Fibroblast of lung (primary cell): ENCODE measurements at regions not wholly inside any gene's neighbourhood (a gene's known extent, or its start where the extent isn't known, plus 50 kb on each side); places are given as distances from the start of the nearest gene placed in this dataset.
"Not testable (repeated sequence)": the region's sequence is repeated elsewhere in the genome, so short reads cannot be mapped to it uniquely, and the experiment has no call there.

Experiments used
- DNase-seq, 2 donors: peaks; one replicate each; pipeline versions ENCODE4 v3.0.0 to v3.0.0-alpha.2; 2010; ENCODE audit warnings: low read depth in 2 of 2
- H2AFZ ChIP-seq: 2 replicates; pipeline ENCODE4 v1.5.1; 2012; ENCODE audit warnings: low read length, control low read depth, inconsistent platforms
- H3K27ac ChIP-seq: 2 replicates; pipeline ENCODE4 v1.5.1; 2011; ENCODE audit warnings: low read length, control low read depth; ENCODE audit not compliant: insufficient read depth
- H3K27me3 ChIP-seq: 2 replicates; pipeline ENCODE4 v1.5.1; 2011; ENCODE audit warnings: mild to moderate bottlenecking, low read length; ENCODE audit not compliant: control insufficient read depth, insufficient read depth
- H3K36me3 ChIP-seq: 2 replicates; pipeline ENCODE4 v1.5.1; 2011; ENCODE audit warnings: low read length; ENCODE audit not compliant: control insufficient read depth, insufficient read depth
- H3K4me1 ChIP-seq: 2 replicates; pipeline ENCODE4 v1.5.1; 2011; ENCODE audit warnings: low read length; ENCODE audit not compliant: control insufficient read depth, insufficient read depth; ENCODE audit errors: extremely low read depth
- H3K4me2 ChIP-seq: 2 replicates; pipeline ENCODE4 v1.5.1; 2011; ENCODE audit warnings: low read length, control low read depth; ENCODE audit not compliant: insufficient read depth; ENCODE audit errors: extremely low read depth
- H3K4me3 ChIP-seq, 4 experiments: fragments of 200-600 bp in 1 of 4; sonication (generic) in 1 of 4; replicated peaks in 1 of 4; 2 replicates each; pipeline ENCODE4 v1.5.1; 2011 to 2016; ENCODE audit warnings: low read length in 4 of 4, low read depth in 3 of 4, mild to moderate bottlenecking in 3 of 4, control low read depth in 2 of 4, inconsistent platforms in 1 of 4, mixed read lengths in 1 of 4; ENCODE audit not compliant: insufficient read depth in 1 of 4; ENCODE audit errors: control extremely low read depth in 1 of 4
- H3K79me2 ChIP-seq: 2 replicates; pipeline ENCODE4 v1.5.1; 2012; ENCODE audit warnings: mild to moderate bottlenecking, low read length, inconsistent platforms; ENCODE audit not compliant: control insufficient read depth, insufficient read depth
- H3K9ac ChIP-seq: 2 replicates; pipeline ENCODE4 v1.5.1; 2011; ENCODE audit warnings: mild to moderate bottlenecking, low read length, control low read depth; ENCODE audit not compliant: insufficient read depth
- H3K9me3 ChIP-seq: 2 replicates; pipeline ENCODE4 v1.5.1; 2012; ENCODE audit warnings: low read depth, low read length; ENCODE audit not compliant: control insufficient read depth, insufficient read depth
- H4K20me1 ChIP-seq: 2 replicates; pipeline ENCODE4 v1.5.1; 2011; ENCODE audit warnings: low read length; ENCODE audit not compliant: control insufficient read depth, insufficient read depth; ENCODE audit errors: extremely low read depth
- EZH2 ChIP-seq: IDR thresholded peaks from 2 replicates; pipeline ENCODE4 v1.5.1; 2012; ENCODE audit warnings: low read length, control low read depth, mild to moderate bottlenecking; ENCODE audit errors: missing control alignments
- TF ChIP-seq, protein P1 (sequence below), 2 donors: IDR thresholded peaks in 1 of 2; conservative IDR thresholded peaks in 1 of 2; 1 replicate in 1 of 2; 2 replicates in 1 of 2; pipeline ENCODE4 v1.5.1; 2011 to 2012; ENCODE audit warnings: low read length in 2 of 2, control low read depth in 1 of 2, inconsistent platforms in 1 of 2, low read depth in 1 of 2, mild to moderate bottlenecking in 1 of 2

DNA sequence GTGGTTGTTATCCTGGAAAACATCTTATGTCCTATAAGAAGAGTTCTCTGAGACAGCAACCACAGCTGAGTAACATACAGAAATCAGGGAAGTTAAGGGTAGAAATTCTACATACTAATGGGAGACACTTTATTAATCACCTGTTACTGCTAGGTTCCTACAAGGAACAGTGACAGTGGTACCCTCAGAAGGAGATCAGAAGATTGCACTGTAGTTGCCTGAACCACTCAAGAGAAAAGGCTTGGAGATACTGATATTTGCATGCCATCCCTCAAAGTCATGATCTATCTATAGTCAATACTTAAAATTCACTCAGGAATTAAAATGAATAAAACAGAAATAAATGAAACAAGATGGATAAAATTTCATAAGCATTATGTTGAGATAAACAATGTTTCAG, 136.0 kb downstream of the LMLN start:
- Histone ChIP-seq H3K27ac (no peak overlapping the region), H3K36me3 (no peaks in the 10 kb centered on the region), H3K9me3 (no peaks in the 10 kb centered on the region), H4K20me1 (peaks cover 2% of the 10 kb centered on the region), H2AFZ (no peak overlapping the region), H3K79me2 (no peaks in the 10 kb centered on the region), H3K27me3 (peaks cover 6% of the 10 kb centered on the region), H3K9ac (no peak overlapping the region), H3K4me3 (no peak overlapping the region), H3K4me2 (no peak overlapping the region), H3K4me1 (no peaks in the 10 kb centered on the region)
- DNase-seq, result no peak
- TF ChIP-seq, protein P1, sequence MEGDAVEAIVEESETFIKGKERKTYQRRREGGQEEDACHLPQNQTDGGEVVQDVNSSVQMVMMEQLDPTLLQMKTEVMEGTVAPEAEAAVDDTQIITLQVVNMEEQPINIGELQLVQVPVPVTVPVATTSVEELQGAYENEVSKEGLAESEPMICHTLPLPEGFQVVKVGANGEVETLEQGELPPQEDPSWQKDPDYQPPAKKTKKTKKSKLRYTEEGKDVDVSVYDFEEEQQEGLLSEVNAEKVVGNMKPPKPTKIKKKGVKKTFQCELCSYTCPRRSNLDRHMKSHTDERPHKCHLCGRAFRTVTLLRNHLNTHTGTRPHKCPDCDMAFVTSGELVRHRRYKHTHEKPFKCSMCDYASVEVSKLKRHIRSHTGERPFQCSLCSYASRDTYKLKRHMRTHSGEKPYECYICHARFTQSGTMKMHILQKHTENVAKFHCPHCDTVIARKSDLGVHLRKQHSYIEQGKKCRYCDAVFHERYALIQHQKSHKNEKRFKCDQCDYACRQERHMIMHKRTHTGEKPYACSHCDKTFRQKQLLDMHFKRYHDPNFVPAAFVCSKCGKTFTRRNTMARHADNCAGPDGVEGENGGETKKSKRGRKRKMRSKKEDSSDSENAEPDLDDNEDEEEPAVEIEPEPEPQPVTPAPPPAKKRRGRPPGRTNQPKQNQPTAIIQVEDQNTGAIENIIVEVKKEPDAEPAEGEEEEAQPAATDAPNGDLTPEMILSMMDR (conservative IDR thresholded peaks at IDR 0.05 in 1 of 2, IDR thresholded peaks at IDR 0.05 in 1 of 2; ENCODE audit: low read depth in 1 of 2, low read length in 2 of 2), result no peak

DNA sequence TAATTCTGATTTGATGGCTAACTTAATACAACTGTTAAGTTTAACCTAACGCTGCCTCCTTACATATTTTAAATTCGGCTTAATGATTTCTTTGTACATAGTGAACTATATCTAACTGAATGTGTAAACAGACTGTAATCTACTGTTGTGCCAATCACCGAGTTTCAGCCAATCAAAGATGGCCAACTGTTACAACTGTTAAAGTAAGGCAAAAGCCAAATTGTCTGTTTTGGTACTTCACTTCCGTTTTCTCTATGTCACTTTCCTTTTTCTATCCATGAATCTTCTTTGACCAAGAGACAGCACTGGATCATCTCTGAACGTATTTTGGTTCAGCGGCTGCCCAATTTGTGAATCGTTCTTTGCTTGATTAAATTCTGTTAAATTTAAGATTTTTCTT, 137.0 kb downstream of the LMLN start:
- Histone ChIP-seq H3K9me3 (no peaks in the 10 kb centered on the region), H3K27ac (no peak overlapping the region), H4K20me1 (peaks cover 2% of the 10 kb centered on the region), H3K4me1 (no peaks in the 10 kb centered on the region), H3K4me2 (no peak overlapping the region), H3K4me3 (no peak overlapping the region), H2AFZ (no peak overlapping the region), H3K36me3 (no peaks in the 10 kb centered on the region), H3K27me3 (peaks cover 6% of the 10 kb centered on the region), H3K79me2 (no peaks in the 10 kb centered on the region), H3K9ac (no peak overlapping the region)
- no peak for DNase-seq
- no peak for TF ChIP-seq EZH2
- TF ChIP-seq, protein P1 (conservative IDR thresholded peaks at IDR 0.05 in 1 of 2, IDR thresholded peaks at IDR 0.05 in 1 of 2; ENCODE audit: low read depth in 1 of 2, low read length in 2 of 2), result no peak

DNA sequence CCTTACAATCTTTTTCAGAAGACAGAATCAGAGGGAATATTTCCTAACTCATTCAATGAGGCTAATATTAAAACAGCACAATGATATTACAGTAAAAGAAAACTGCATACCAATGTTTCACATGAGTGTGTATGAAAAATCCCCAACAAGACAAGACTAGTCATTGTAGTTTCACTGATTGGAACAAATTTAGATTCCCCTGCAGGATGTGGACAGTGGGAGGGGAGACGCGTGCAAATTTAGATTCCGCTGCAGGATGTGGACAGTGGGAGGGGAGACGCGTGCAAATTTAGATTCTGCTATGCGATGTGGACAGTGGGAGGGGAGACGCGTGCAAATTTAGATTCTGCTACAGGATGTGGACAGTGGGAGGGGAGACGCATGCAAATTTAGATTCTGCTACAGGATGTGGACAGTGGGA, 138.7 kb downstream of the LMLN start:
- H3K27ac ChIP-seq, H4K20me1 ChIP-seq, H3K4me1 ChIP-seq: not testable (repeated sequence)

DNA sequence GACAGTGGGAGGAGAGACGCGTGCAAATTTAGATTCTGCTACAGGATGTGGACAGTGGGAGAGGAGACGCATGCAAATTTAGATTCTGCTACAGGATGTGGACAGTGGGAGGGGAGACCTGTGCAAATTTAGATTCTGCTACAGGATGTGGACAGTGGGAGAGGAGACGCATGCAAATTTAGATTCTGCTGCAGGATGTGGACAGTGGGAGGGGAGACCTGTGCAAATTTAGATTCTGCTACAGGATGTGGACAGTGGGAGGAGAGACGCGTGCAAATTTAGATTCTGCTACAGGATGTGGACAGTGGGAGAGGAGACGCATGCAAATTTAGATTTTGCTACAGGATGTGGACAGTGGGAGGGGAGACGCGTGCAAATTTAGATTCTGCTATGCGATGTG, 143.1 kb downstream of the LMLN start:
- not testable (repeated sequence) for H3K9ac ChIP-seq, H3K4me3 ChIP-seq, H4K20me1 ChIP-seq, DNase-seq, H3K9me3 ChIP-seq, H2AFZ ChIP-seq, H3K79me2 ChIP-seq, H3K4me2 ChIP-seq, H3K27ac ChIP-seq, H3K4me1 ChIP-seq, H3K27me3 ChIP-seq, H3K36me3 ChIP-seq

More for the DNA sequence above, 138.7 kb downstream of the LMLN start:
- H3K79me2 ChIP-seq, H3K4me2 ChIP-seq, H2AFZ ChIP-seq, H3K27me3 ChIP-seq, H3K36me3 ChIP-seq, H3K9ac ChIP-seq, H3K9me3 ChIP-seq, DNase-seq, H3K4me3 ChIP-seq: not testable (repeated sequence)
